GM12878 (cell line): ENCODE measurements at regions not wholly inside any gene's neighbourhood (a gene's known extent, or its start where the extent isn't known, plus 50 kb on each side); places are given as distances from the start of the nearest gene placed in this dataset.

Experiments
- CREB1 ChIP-seq: IDR thresholded peaks from 2 replicates; pipeline ENCODE4 v1.6.1; 2012; ENCODE audit warnings: low read depth, mild to moderate bottlenecking, inconsistent platforms
- CTCF ChIP-seq, 3 experiments: IDR thresholded peaks in 2 of 3; conservative IDR thresholded peaks in 1 of 3; 2 replicates each; pipeline ENCODE4 v1.5.1; 2011; ENCODE audit warnings: low read depth in 3 of 3, low read length in 3 of 3, mild to moderate bottlenecking in 3 of 3, control low read depth in 2 of 3, moderate library complexity in 2 of 3, inconsistent platforms in 1 of 3, mixed read lengths in 1 of 3; ENCODE audit not compliant: control insufficient read depth in 2 of 3, insufficient read depth in 1 of 3; ENCODE audit errors: extremely low read depth in 1 of 3
- ELK1 ChIP-seq: IDR thresholded peaks from 2 replicates; pipeline ENCODE4 v1.6.1; 2012; ENCODE audit warnings: low read depth, low read length, improper control_type of control experiment
- FOXM1 ChIP-seq: IDR thresholded peaks from 2 replicates; pipeline ENCODE4 v1.6.1; 2012; ENCODE audit warnings: low read depth, mild to moderate bottlenecking, inconsistent platforms, low read length, moderate library complexity
- MXI1 ChIP-seq: fragments of 150-350 bp; IDR thresholded peaks from 2 replicates; pipeline ENCODE4 v1.6.1; 2011; ENCODE audit warnings: low read depth, mild to moderate bottlenecking, inconsistent platforms, low read length, improper control_type of control experiment
- NFIC ChIP-seq: IDR thresholded peaks from 2 replicates; pipeline ENCODE4 v1.6.1; 2012; ENCODE audit warnings: low read depth, mild to moderate bottlenecking, inconsistent platforms, low read length, moderate library complexity
- POLR2A ChIP-seq: IDR thresholded peaks from 2 replicates; pipeline ENCODE4 v1.6.1; 2011; ENCODE audit warnings: low read depth, mild to moderate bottlenecking, low read length
- REST ChIP-seq: IDR thresholded peaks from 2 replicates; pipeline ENCODE4 v1.6.1; 2012; ENCODE audit warnings: mild to moderate bottlenecking, low read depth, low read length
- ZNF384 ChIP-seq: IDR thresholded peaks from 2 replicates; pipeline ENCODE4 v1.6.1; 2012; ENCODE audit warnings: low read depth, mild to moderate bottlenecking, low read length, improper control_type of control experiment, borderline replicate concordance

- TF ChIP-seq ELK1 (no peak), REST (no peak), CTCF (IDR thresholded peaks at IDR 0.05 in 2 of 3, conservative IDR thresholded peaks at IDR 0.05 in 1 of 3; ENCODE audit: control insufficient read depth in 2 of 3, extremely low read depth in 1 of 3, insufficient read depth in 1 of 3, low read depth in 3 of 3, low read length in 3 of 3) (no peak), MXI1 (no peak), POLR2A (no peak), ZNF384 (no peak), FOXM1 (no peak), NFIC (no peak), CREB1 (no peak)
Measured at GRCh38 chr4:30656828-30657227, 63.3 kb upstream of the PCDH7 start.
